GM12878 (cell line): ENCODE measurements at regions not wholly inside any gene's neighbourhood (a gene's known extent, or its start where the extent isn't known, plus 50 kb on each side); places are given as distances from the start of the nearest gene placed in this dataset.

ENCODE experiments used
- ATAC-seq: fragments of 200-7000 bp; cut with Tn5 transposase; 3 replicates; pipeline ENCODE4 v1.9.1; 2020; ENCODE audit warnings: mild to moderate bottlenecking, moderate library complexity
- BruUV-seq: library from RNA; stranded (reverse); fragments of 400-500 nt; replicated peaks from 2 replicates; lab custom pipeline; 2021; lab: Mats Ljungman, UMichigan
- CTCF ChIA-PET: fragments of 300-600 bp; sonication (Branson Sonifier 250); formaldehyde crosslinking; extraction: SDS; loops from one replicate; lab custom pipeline; 2021; ENCODE audit warnings: inconsistent platforms; lab: Yijun Ruan, JAX
- POLR2A ChIA-PET: fragments of 350-600 bp; formaldehyde crosslinking; extraction: SDS; loops from one replicate; lab custom pipeline; 2021; ENCODE audit warnings: inconsistent platforms; lab: Charles Lee
- RAD21 ChIA-PET: fragments of 300-600 bp; sonication (Branson Sonifier 250); formaldehyde crosslinking; loops from one replicate; lab custom pipeline; 2023; ENCODE audit warnings: antibody characterized with exemption; ENCODE audit not compliant: unreplicated experiment; lab: Charles Lee
- SMC1A ChIA-PET: fragments of 300-600 bp; sonication (Branson Sonifier 250); formaldehyde crosslinking; loops from one replicate; lab custom pipeline; 2023; ENCODE audit not compliant: unreplicated experiment, uncharacterized antibody; lab: Charles Lee
- DNase-seq: peaks from one replicate; pipeline ENCODE4 v3.0.0-alpha.2; 2011; ENCODE audit warnings: low read depth, low spot score
- FAIRE-seq: peaks from 3 replicates; lab custom pipeline; 2011; peaks lifted over from hg19 to GRCh38; lab: Jason Lieb, UNC
- H2AFZ ChIP-seq: 2 replicates; pipeline ENCODE4 v1.6.0; 2011; ENCODE audit warnings: low read depth, low read length, control low read depth; ENCODE audit not compliant: control insufficient read depth
- H3K27ac ChIP-seq: 2 replicates; pipeline ENCODE4 v1.5.1; 2011; ENCODE audit warnings: control low read depth; ENCODE audit not compliant: control insufficient read depth, insufficient read depth
- H3K27me3 ChIP-seq, 2 experiments: replicated peaks in 1 of 2; 2 replicates each; pipeline versions ENCODE4 v1.6.0 to v1.6.1; 2011; ENCODE audit warnings: low read length in 1 of 2; ENCODE audit not compliant: control insufficient read depth in 2 of 2, insufficient read depth in 2 of 2
- H3K36me3 ChIP-seq, 2 experiments: 2 replicates each; pipeline ENCODE4 v1.5.1; 2011; ENCODE audit warnings: low read length in 1 of 2; ENCODE audit not compliant: control insufficient read depth in 2 of 2, insufficient read depth in 2 of 2
- H3K4me1 ChIP-seq: 2 replicates; pipeline ENCODE4 v1.6.1; 2011; ENCODE audit warnings: mild to moderate bottlenecking, low read length, moderate library complexity, mixed read lengths; ENCODE audit not compliant: control insufficient read depth, insufficient read depth
- H3K4me2 ChIP-seq: 2 replicates; pipeline ENCODE4 v1.6.0; 2011; ENCODE audit warnings: control low read depth; ENCODE audit not compliant: control insufficient read depth, insufficient read depth
- H3K4me3 ChIP-seq: fragments of 200-600 bp; sonication (generic); 2 replicates; pipeline ENCODE4 v1.5.1; 2016
- H3K79me2 ChIP-seq: 2 replicates; pipeline ENCODE4 v1.6.0; 2011; ENCODE audit warnings: low read length; ENCODE audit not compliant: control insufficient read depth, insufficient read depth
- H3K9ac ChIP-seq: 2 replicates; pipeline ENCODE4 v1.8.0; 2011; ENCODE audit warnings: low read length, control low read depth, mixed read lengths; ENCODE audit not compliant: control insufficient read depth, insufficient read depth
- H3K9me3 ChIP-seq: replicated peaks from 3 replicates; pipeline ENCODE4 v1.5.1; 2011; ENCODE audit warnings: mild to moderate bottlenecking, low read length; ENCODE audit not compliant: control insufficient read depth, insufficient read depth
- H4K20me1 ChIP-seq: 2 replicates; pipeline ENCODE4 v1.6.0; 2011; ENCODE audit not compliant: control insufficient read depth, insufficient read depth
- ATF2 ChIP-seq: IDR thresholded peaks from 2 replicates; pipeline ENCODE4 v1.6.1; 2012; ENCODE audit warnings: low read length, inconsistent platforms
- BHLHE40 ChIP-seq, 2 experiments: fragments of 450-650 bp in 1 of 2; IDR thresholded peaks; 2 replicates each; pipeline ENCODE4 v1.6.1; 2011 to 2017; ENCODE audit warnings: low read depth in 2 of 2, borderline replicate concordance in 1 of 2, improper control_type of control experiment in 1 of 2, low read length in 1 of 2, mild to moderate bottlenecking in 1 of 2
- CREM ChIP-seq: IDR thresholded peaks from 2 replicates; pipeline ENCODE4 v1.6.1; 2014; ENCODE audit warnings: antibody characterized with exemption, low read depth
- E2F4 ChIP-seq: IDR thresholded peaks from 2 replicates; pipeline ENCODE4 v1.6.1; 2012; ENCODE audit warnings: low read depth, low read length, improper control_type of control experiment
- ESRRA ChIP-seq: IDR thresholded peaks from 2 replicates; pipeline ENCODE4 v1.6.1; 2012; ENCODE audit warnings: mild to moderate bottlenecking, low read length, improper control_type of control experiment
- HDAC2 ChIP-seq: fragments of 200-600 bp; sonication (generic); IDR thresholded peaks from 2 replicates; pipeline ENCODE4 v1.6.1; 2017
- JUND ChIP-seq: IDR thresholded peaks from 2 replicates; pipeline ENCODE4 v1.6.1; 2012; ENCODE audit warnings: low read depth, mild to moderate bottlenecking, low read length, improper control_type of control experiment, moderate library complexity
- MEF2A ChIP-seq: IDR thresholded peaks from 2 replicates; pipeline ENCODE4 v1.6.1; 2011; ENCODE audit warnings: low read depth, mild to moderate bottlenecking, low read length, moderate library complexity; ENCODE audit not compliant: insufficient read depth
- NKRF ChIP-seq: fragments of 450-650 bp; conservative IDR thresholded peaks from 2 replicates; pipeline ENCODE4 v1.6.1; 2017; ENCODE audit warnings: mild to moderate bottlenecking, moderate library complexity
- NR2F1 ChIP-seq: fragments of 450-650 bp; conservative IDR thresholded peaks from 2 replicates; pipeline ENCODE4 v1.6.1; 2017; ENCODE audit warnings: mild to moderate bottlenecking
- POLR2AphosphoS2 ChIP-seq: IDR thresholded peaks from 2 replicates; pipeline ENCODE4 v1.6.1; 2011; ENCODE audit warnings: low read depth, mild to moderate bottlenecking, low read length, improper control_type of control experiment, moderate library complexity
- SIN3A ChIP-seq: IDR thresholded peaks from 2 replicates; pipeline ENCODE4 v1.6.1; 2012; ENCODE audit warnings: low read depth, low read length, improper control_type of control experiment
- SMAD1 ChIP-seq: fragments of 450-650 bp; IDR thresholded peaks from 2 replicates; pipeline ENCODE4 v1.6.1; 2018; ENCODE audit warnings: mild to moderate bottlenecking, low read depth; ENCODE audit not compliant: partially characterized antibody
- ZNF217 ChIP-seq: fragments of 450-650 bp; IDR thresholded peaks from 2 replicates; pipeline ENCODE4 v1.6.1; 2017; ENCODE audit warnings: antibody characterized with exemption, mild to moderate bottlenecking
- ZNF384 ChIP-seq: IDR thresholded peaks from 2 replicates; pipeline ENCODE4 v1.6.1; 2012; ENCODE audit warnings: low read depth, mild to moderate bottlenecking, low read length, improper control_type of control experiment, borderline replicate concordance
- WGBS: methylation state at CpG from one replicate; pipeline ENCODE4 v1.1.6; 2016; ENCODE audit warnings: low lambda C conversion rate; ENCODE audit not compliant: insufficient replicate concordance, insufficient coverage; ENCODE audit errors: missing lambda C conversion rate; 5-methylcytosine and 5-hydroxymethylcytosine counted together
- in situ Hi-C: fragments of 300-500 bp; cut with MboI; formaldehyde crosslinking; loops from 9 replicates; pipeline ENCODE4 v1.14.3; 2018; ENCODE audit warnings: mixed read lengths
- intact Hi-C: fragments of 100-400 bp; cut with micrococcal nuclease; formaldehyde crosslinking; loops from one replicate; pipeline ENCODE4 v1.14.2; 2022; ENCODE audit not compliant: unreplicated experiment

GRCh38 chr9:115956371-115956770, 197.2 kb upstream of the PAPPA start:
- TF ChIP-seq ATF2 = no peak
- no peak for TF ChIP-seq SMAD1
- no peak for TF ChIP-seq SIN3A
- ChIA-PET POLR2A (no interaction called here), CTCF (interaction anchor here (0.6 kb wide), 1 partner anchor 39 kb away, joined by 3 read pairs; no protein-coding TSS in a partner anchor), RAD21 (no interaction called here), SMC1A (no interaction called here)
- intact Hi-C loops = no loop called here
- no peaks in the 10 kb centered on the region for H3K27me3 ChIP-seq
- no peak overlapping the region for H3K9ac ChIP-seq
- H3K36me3 ChIP-seq = no peaks in the 10 kb centered on the region
- BruUV-seq = no TSS peak
- FAIRE-seq = no peak
- no peaks in the 10 kb centered on the region for H3K79me2 ChIP-seq
- no peak overlapping the region for H3K27ac ChIP-seq
- H2AFZ ChIP-seq = no peak overlapping the region
- no peak for DNase-seq
- no peak for ATAC-seq
- no peak overlapping the region for H3K4me3 ChIP-seq
- H3K4me2 ChIP-seq = no peak overlapping the region
- no peaks in the 10 kb centered on the region for H3K4me1 ChIP-seq
- H3K9me3 ChIP-seq = no peaks in the 10 kb centered on the region
- no peaks in the 10 kb centered on the region for H4K20me1 ChIP-seq
- in situ Hi-C loops = no loop called here
- WGBS = 0% methylated on average over 3 of the region's 3 CpGs

DNA sequence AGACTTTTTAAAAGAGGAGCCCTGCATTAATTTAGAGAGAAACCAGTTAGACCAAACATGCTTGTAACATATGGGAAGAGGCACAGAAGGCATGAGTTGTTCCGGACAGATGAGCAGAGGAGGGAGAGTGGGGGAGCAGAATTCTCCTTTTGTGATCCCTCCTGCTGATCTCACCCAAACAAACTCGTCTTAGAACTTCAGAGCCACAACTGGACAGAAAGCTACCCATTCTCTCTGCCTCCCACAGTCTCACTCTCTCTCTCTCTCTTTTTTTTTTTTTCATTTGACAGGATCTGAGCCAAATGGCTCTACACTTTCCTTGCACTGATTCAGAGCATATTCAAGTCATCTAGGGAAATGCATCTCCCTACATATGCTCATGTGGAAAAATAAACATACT, 196.0 kb upstream of the PAPPA start:
- 36% methylated on average over 2 of the region's 2 CpGs for WGBS
- RAD21 ChIA-PET = no interaction called here
- H3K36me3 ChIP-seq = no peaks in the 10 kb centered on the region
- in situ Hi-C loops = no loop called here
- ATAC-seq (no peak), DNase-seq (no peak), FAIRE-seq (no peak)
- H3K9ac ChIP-seq = no peak overlapping the region
- H3K9me3 ChIP-seq = no peaks in the 10 kb centered on the region
- no peaks in the 10 kb centered on the region for H3K4me1 ChIP-seq
- H3K27me3 ChIP-seq = no peaks in the 10 kb centered on the region
- POLR2A ChIA-PET = no interaction called here
- BruUV-seq = no TSS peak
- SMC1A ChIA-PET = no interaction called here
- no peak overlapping the region for H3K27ac ChIP-seq
- intact Hi-C loops = no loop called here
- H2AFZ ChIP-seq = no peak overlapping the region
- no peaks in the 10 kb centered on the region for H4K20me1 ChIP-seq
- CTCF ChIA-PET = interaction anchor here (0.7 kb wide), 1 partner anchor 1861 kb away, joined by 3 read pairs; no protein-coding TSS in a partner anchor
- H3K4me3 ChIP-seq = no peak overlapping the region
- no peaks in the 10 kb centered on the region for H3K79me2 ChIP-seq
- no peak overlapping the region for H3K4me2 ChIP-seq
- TF ChIP-seq BHLHE40 (IDR thresholded peaks at IDR 0.05; ENCODE audit: borderline replicate concordance in 1 of 2, low read depth in 2 of 2, low read length in 1 of 2) = no peak
- TF ChIP-seq POLR2AphosphoS2 = no peak
- no peak for TF ChIP-seq SIN3A
- TF ChIP-seq NKRF = no peak
- no peak for TF ChIP-seq NR2F1
- no peak for TF ChIP-seq HDAC2
- TF ChIP-seq MEF2A = no peak
- no peak for TF ChIP-seq ZNF384
- no peak for TF ChIP-seq CREM
- TF ChIP-seq E2F4 = no peak
- TF ChIP-seq ESRRA = no peak
- no peak for TF ChIP-seq ZNF217
- no peak for TF ChIP-seq JUND
